GM12878 (cell line): ENCODE measurements at regions not wholly inside any gene's neighbourhood (a gene's known extent, or its start where the extent isn't known, plus 50 kb on each side); places are given as distances from the start of the nearest gene placed in this dataset.

Experiments used
- CBX3 ChIP-seq: fragments of 200-600 bp; sonication (generic); IDR thresholded peaks from 2 replicates; pipeline ENCODE4 v1.6.1; 2016; ENCODE audit warnings: low read depth, borderline replicate concordance
- CTCF ChIP-seq, 3 experiments: IDR thresholded peaks in 2 of 3; conservative IDR thresholded peaks in 1 of 3; 2 replicates each; pipeline ENCODE4 v1.5.1; 2011; ENCODE audit warnings: low read depth in 3 of 3, low read length in 3 of 3, mild to moderate bottlenecking in 3 of 3, control low read depth in 2 of 3, moderate library complexity in 2 of 3, inconsistent platforms in 1 of 3, mixed read lengths in 1 of 3; ENCODE audit not compliant: control insufficient read depth in 2 of 3, insufficient read depth in 1 of 3; ENCODE audit errors: extremely low read depth in 1 of 3
- MEF2A ChIP-seq: IDR thresholded peaks from 2 replicates; pipeline ENCODE4 v1.6.1; 2011; ENCODE audit warnings: low read depth, mild to moderate bottlenecking, low read length, moderate library complexity; ENCODE audit not compliant: insufficient read depth
- RCOR1 ChIP-seq: conservative IDR thresholded peaks from 2 replicates; pipeline ENCODE4 v1.6.1; 2012; ENCODE audit warnings: low read depth, low read length, improper control_type of control experiment

GRCh38 chr1:222127526-222128152, 385.8 kb upstream of the DUSP10 start:
- no peak for TF ChIP-seq MEF2A
- no peak for TF ChIP-seq CBX3
- TF ChIP-seq CTCF (IDR thresholded peaks at IDR 0.05 in 2 of 3, conservative IDR thresholded peaks at IDR 0.05 in 1 of 3; ENCODE audit: control insufficient read depth in 2 of 3, extremely low read depth in 1 of 3, insufficient read depth in 1 of 3, low read depth in 3 of 3, low read length in 3 of 3) = no peak
- TF ChIP-seq RCOR1 = no peak
